GM12878 (cell line): ENCODE measurements at regions not wholly inside any gene's neighbourhood (a gene's known extent, or its start where the extent isn't known, plus 50 kb on each side); places are given as distances from the start of the nearest gene placed in this dataset.

ENCODE experiments used
- ATAC-seq: fragments of 200-7000 bp; cut with Tn5 transposase; 3 replicates; pipeline ENCODE4 v1.9.1; 2020; ENCODE audit warnings: mild to moderate bottlenecking, moderate library complexity
- BruUV-seq: library from RNA; stranded (reverse); fragments of 400-500 nt; replicated peaks from 2 replicates; lab custom pipeline; 2021; lab: Mats Ljungman, UMichigan
- CTCF ChIA-PET: fragments of 300-600 bp; sonication (Branson Sonifier 250); formaldehyde crosslinking; extraction: SDS; loops from one replicate; lab custom pipeline; 2021; ENCODE audit warnings: inconsistent platforms; lab: Yijun Ruan, JAX
- POLR2A ChIA-PET: fragments of 350-600 bp; formaldehyde crosslinking; extraction: SDS; loops from one replicate; lab custom pipeline; 2021; ENCODE audit warnings: inconsistent platforms; lab: Charles Lee
- RAD21 ChIA-PET: fragments of 300-600 bp; sonication (Branson Sonifier 250); formaldehyde crosslinking; loops from one replicate; lab custom pipeline; 2023; ENCODE audit warnings: antibody characterized with exemption; ENCODE audit not compliant: unreplicated experiment; lab: Charles Lee
- SMC1A ChIA-PET: fragments of 300-600 bp; sonication (Branson Sonifier 250); formaldehyde crosslinking; loops from one replicate; lab custom pipeline; 2023; ENCODE audit not compliant: unreplicated experiment, uncharacterized antibody; lab: Charles Lee
- DNase-seq: peaks from one replicate; pipeline ENCODE4 v3.0.0-alpha.2; 2011; ENCODE audit warnings: low read depth, low spot score
- FAIRE-seq: peaks from 3 replicates; lab custom pipeline; 2011; peaks lifted over from hg19 to GRCh38; lab: Jason Lieb, UNC
- H2AFZ ChIP-seq: 2 replicates; pipeline ENCODE4 v1.6.0; 2011; ENCODE audit warnings: low read depth, low read length, control low read depth; ENCODE audit not compliant: control insufficient read depth
- H3K27ac ChIP-seq: 2 replicates; pipeline ENCODE4 v1.5.1; 2011; ENCODE audit warnings: control low read depth; ENCODE audit not compliant: control insufficient read depth, insufficient read depth
- H3K27me3 ChIP-seq, 2 experiments: replicated peaks in 1 of 2; 2 replicates each; pipeline versions ENCODE4 v1.6.0 to v1.6.1; 2011; ENCODE audit warnings: low read length in 1 of 2; ENCODE audit not compliant: control insufficient read depth in 2 of 2, insufficient read depth in 2 of 2
- H3K36me3 ChIP-seq, 2 experiments: 2 replicates each; pipeline ENCODE4 v1.5.1; 2011; ENCODE audit warnings: low read length in 1 of 2; ENCODE audit not compliant: control insufficient read depth in 2 of 2, insufficient read depth in 2 of 2
- H3K4me1 ChIP-seq: 2 replicates; pipeline ENCODE4 v1.6.1; 2011; ENCODE audit warnings: mild to moderate bottlenecking, low read length, moderate library complexity, mixed read lengths; ENCODE audit not compliant: control insufficient read depth, insufficient read depth
- H3K4me2 ChIP-seq: 2 replicates; pipeline ENCODE4 v1.6.0; 2011; ENCODE audit warnings: control low read depth; ENCODE audit not compliant: control insufficient read depth, insufficient read depth
- H3K4me3 ChIP-seq: fragments of 200-600 bp; sonication (generic); 2 replicates; pipeline ENCODE4 v1.5.1; 2016
- H3K79me2 ChIP-seq: 2 replicates; pipeline ENCODE4 v1.6.0; 2011; ENCODE audit warnings: low read length; ENCODE audit not compliant: control insufficient read depth, insufficient read depth
- H3K9ac ChIP-seq: 2 replicates; pipeline ENCODE4 v1.8.0; 2011; ENCODE audit warnings: low read length, control low read depth, mixed read lengths; ENCODE audit not compliant: control insufficient read depth, insufficient read depth
- H3K9me3 ChIP-seq: replicated peaks from 3 replicates; pipeline ENCODE4 v1.5.1; 2011; ENCODE audit warnings: mild to moderate bottlenecking, low read length; ENCODE audit not compliant: control insufficient read depth, insufficient read depth
- H4K20me1 ChIP-seq: 2 replicates; pipeline ENCODE4 v1.6.0; 2011; ENCODE audit not compliant: control insufficient read depth, insufficient read depth
- BACH1 ChIP-seq: fragments of 450-650 bp; IDR thresholded peaks from 2 replicates; pipeline ENCODE4 v1.6.1; 2017; ENCODE audit warnings: mild to moderate bottlenecking, borderline replicate concordance
- BRCA1 ChIP-seq: IDR thresholded peaks from 2 replicates; pipeline ENCODE4 v1.6.1; 2011; ENCODE audit warnings: low read depth, low read length, improper control_type of control experiment
- CBX3 ChIP-seq: fragments of 200-600 bp; sonication (generic); IDR thresholded peaks from 2 replicates; pipeline ENCODE4 v1.6.1; 2016; ENCODE audit warnings: low read depth, borderline replicate concordance
- ETV6 ChIP-seq, 2 experiments: fragments of 450-650 bp in 1 of 2; IDR thresholded peaks in 1 of 2; conservative IDR thresholded peaks in 1 of 2; 2 replicates each; pipeline ENCODE4 v1.6.1; 2014; ENCODE audit warnings: antibody characterized with exemption in 1 of 2, borderline replicate concordance in 1 of 2, low read depth in 1 of 2, mild to moderate bottlenecking in 1 of 2, moderate library complexity in 1 of 2
- MTA3 ChIP-seq: IDR thresholded peaks from 2 replicates; pipeline ENCODE4 v1.6.1; 2012; ENCODE audit warnings: low read length, inconsistent platforms, borderline replicate concordance
- NR2C1 ChIP-seq: fragments of 450-650 bp; IDR thresholded peaks from 2 replicates; pipeline ENCODE4 v1.6.1; 2017; ENCODE audit warnings: antibody characterized with exemption, mild to moderate bottlenecking, moderate library complexity
- POU2F2 ChIP-seq: IDR thresholded peaks from 3 replicates; pipeline ENCODE4 v1.6.1; 2011; ENCODE audit warnings: low read depth, mild to moderate bottlenecking, low read length, borderline replicate concordance
- RAD21 ChIP-seq: IDR thresholded peaks from 2 replicates; pipeline ENCODE4 v1.6.1; 2011; ENCODE audit warnings: mild to moderate bottlenecking, low read depth, low read length, moderate library complexity; ENCODE audit not compliant: insufficient read depth
- RELA ChIP-seq: fragments of 450-650 bp; IDR thresholded peaks from 2 replicates; pipeline ENCODE4 v1.8.0; 2014; ENCODE audit warnings: borderline replicate concordance; ENCODE audit not compliant: partially characterized antibody
- SIX5 ChIP-seq: IDR thresholded peaks from 2 replicates; pipeline ENCODE4 v1.6.1; 2011; ENCODE audit warnings: mild to moderate bottlenecking, low read depth, low read length, moderate library complexity; ENCODE audit not compliant: severe bottlenecking
- SMC3 ChIP-seq: IDR thresholded peaks from 2 replicates; pipeline ENCODE4 v1.6.1; 2011; ENCODE audit warnings: low read length, improper control_type of control experiment, borderline replicate concordance
- SUZ12 ChIP-seq: fragments of 200-600 bp; sonication (generic); IDR thresholded peaks from one replicate; pipeline ENCODE4 v1.6.1; 2018; ENCODE audit warnings: antibody characterized with exemption, mild to moderate bottlenecking; ENCODE audit not compliant: unreplicated experiment
- TCF3 ChIP-seq: IDR thresholded peaks from 2 replicates; pipeline ENCODE4 v1.6.1; 2012; ENCODE audit warnings: low read depth, mild to moderate bottlenecking, low read length, borderline replicate concordance; ENCODE audit not compliant: insufficient read depth
- TCF7 ChIP-seq: IDR thresholded peaks from 2 replicates; pipeline ENCODE4 v1.6.1; 2014; ENCODE audit warnings: antibody characterized with exemption, borderline replicate concordance
- USF1 ChIP-seq: IDR thresholded peaks from 2 replicates; pipeline ENCODE4 v1.6.1; 2011; ENCODE audit warnings: borderline replicate concordance, low read depth, mild to moderate bottlenecking, moderate library complexity, mixed read lengths, low read length; ENCODE audit not compliant: insufficient read depth; ENCODE audit errors: extremely low read length
- YBX1 ChIP-seq: fragments of 450-650 bp; IDR thresholded peaks from 2 replicates; pipeline ENCODE4 v1.6.1; 2016; ENCODE audit warnings: antibody characterized with exemption
- WGBS: methylation state at CpG from one replicate; pipeline ENCODE4 v1.1.6; 2016; ENCODE audit warnings: low lambda C conversion rate; ENCODE audit not compliant: insufficient replicate concordance, insufficient coverage; ENCODE audit errors: missing lambda C conversion rate; 5-methylcytosine and 5-hydroxymethylcytosine counted together
- in situ Hi-C: fragments of 300-500 bp; cut with MboI; formaldehyde crosslinking; loops from 9 replicates; pipeline ENCODE4 v1.14.3; 2018; ENCODE audit warnings: mixed read lengths
- intact Hi-C: fragments of 100-400 bp; cut with micrococcal nuclease; formaldehyde crosslinking; loops from one replicate; pipeline ENCODE4 v1.14.2; 2022; ENCODE audit not compliant: unreplicated experiment
- TF ChIP-seq, protein P1 (sequence below): IDR thresholded peaks from 2 replicates; pipeline ENCODE4 v1.6.1; 2012; ENCODE audit warnings: low read length, inconsistent platforms
- TF ChIP-seq, protein P2 (sequence below): IDR thresholded peaks from 2 replicates; pipeline ENCODE4 v1.6.1; 2011; ENCODE audit warnings: mild to moderate bottlenecking, low read depth, low read length, moderate library complexity; ENCODE audit not compliant: insufficient replicate concordance

GRCh38 chr17:79393358-79394052 is 217.3 kb downstream of the RBFOX3 start (continued):
- TF ChIP-seq, protein P1, sequence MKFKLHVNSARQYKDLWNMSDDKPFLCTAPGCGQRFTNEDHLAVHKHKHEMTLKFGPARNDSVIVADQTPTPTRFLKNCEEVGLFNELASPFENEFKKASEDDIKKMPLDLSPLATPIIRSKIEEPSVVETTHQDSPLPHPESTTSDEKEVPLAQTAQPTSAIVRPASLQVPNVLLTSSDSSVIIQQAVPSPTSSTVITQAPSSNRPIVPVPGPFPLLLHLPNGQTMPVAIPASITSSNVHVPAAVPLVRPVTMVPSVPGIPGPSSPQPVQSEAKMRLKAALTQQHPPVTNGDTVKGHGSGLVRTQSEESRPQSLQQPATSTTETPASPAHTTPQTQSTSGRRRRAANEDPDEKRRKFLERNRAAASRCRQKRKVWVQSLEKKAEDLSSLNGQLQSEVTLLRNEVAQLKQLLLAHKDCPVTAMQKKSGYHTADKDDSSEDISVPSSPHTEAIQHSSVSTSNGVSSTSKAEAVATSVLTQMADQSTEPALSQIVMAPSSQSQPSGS: no peak
- TF ChIP-seq USF1: no peak
- TF ChIP-seq RAD21: peak; percentile 87
- TF ChIP-seq SMC3: peak; percentile 83
- TF ChIP-seq, protein P2, sequence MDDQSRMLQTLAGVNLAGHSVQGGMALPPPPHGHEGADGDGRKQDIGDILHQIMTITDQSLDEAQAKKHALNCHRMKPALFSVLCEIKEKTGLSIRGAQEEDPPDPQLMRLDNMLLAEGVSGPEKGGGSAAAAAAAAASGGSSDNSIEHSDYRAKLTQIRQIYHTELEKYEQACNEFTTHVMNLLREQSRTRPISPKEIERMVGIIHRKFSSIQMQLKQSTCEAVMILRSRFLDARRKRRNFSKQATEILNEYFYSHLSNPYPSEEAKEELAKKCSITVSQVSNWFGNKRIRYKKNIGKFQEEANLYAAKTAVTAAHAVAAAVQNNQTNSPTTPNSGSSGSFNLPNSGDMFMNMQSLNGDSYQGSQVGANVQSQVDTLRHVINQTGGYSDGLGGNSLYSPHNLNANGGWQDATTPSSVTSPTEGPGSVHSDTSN: no peak

GRCh38 chr17:79392598-79392997 is 218.3 kb downstream of the RBFOX3 start:
- SMC1A ChIA-PET: interaction anchor here (0.6 to 2.6 kb wide), 7 partner anchors 202 to 527 kb away, joined by 3 to 14 read pairs (median 4); no protein-coding TSS in a partner anchor
- DNase-seq (no peak), ATAC-seq (no peak), FAIRE-seq (no peak)
- in situ Hi-C loops (loop anchor here (5.0 kb wide), 2 partner anchors 205 to 310 kb away; no protein-coding TSS in a partner anchor), intact Hi-C loops (loop anchor here (2.0 kb wide), 1 partner anchor 204 kb away; no protein-coding TSS in a partner anchor)
- Histone ChIP-seq H4K20me1 (no peaks in the 10 kb centered on the region), H2AFZ (no peak overlapping the region), H3K27ac (no peak overlapping the region), H3K4me3 (no peak overlapping the region), H3K4me2 (no peak overlapping the region), H3K9me3 (no peaks in the 10 kb centered on the region), H3K9ac (no peak overlapping the region), H3K36me3 (no peaks in the 10 kb centered on the region), H3K79me2 (no peaks in the 10 kb centered on the region), H3K4me1 (no peaks in the 10 kb centered on the region), H3K27me3 (peaks cover 2 to 3% of the 10 kb centered on the region in 2 experiments)
- TF ChIP-seq TCF3: no peak
- no peak for TF ChIP-seq NR2C1
- TF ChIP-seq RELA: no peak
- no peak for TF ChIP-seq BRCA1
- TF ChIP-seq SUZ12: no peak
- no peak for TF ChIP-seq ETV6 (conservative IDR thresholded peaks at IDR 0.05 in 1 of 2, IDR thresholded peaks at IDR 0.05 in 1 of 2; ENCODE audit: borderline replicate concordance in 1 of 2, low read depth in 1 of 2)
- TF ChIP-seq YBX1: no peak
- TF ChIP-seq MTA3: no peak
- TF ChIP-seq CBX3: no peak
- no peak for TF ChIP-seq SIX5
- TF ChIP-seq POU2F2: no peak
- no peak for TF ChIP-seq TCF7
- TF ChIP-seq BACH1: no peak
- RAD21 ChIA-PET: interaction anchor here (1.2 to 3.3 kb wide), 6 partner anchors 8 to 347 kb away, joined by 3 to 41 read pairs (median 6); no protein-coding TSS in a partner anchor
- CTCF ChIA-PET: interaction anchor here (0.8 to 4.6 kb wide), 23 partner anchors 9 to 348 kb away, joined by 3 to 59 read pairs (median 5); partner anchors contain the start of gene ENGASE
- 66% methylated on average over 5 of the region's 5 CpGs for WGBS
- POLR2A ChIA-PET: no interaction called here
- BruUV-seq: no TSS peak
